Endothelial cell of umbilical vein (primary cell): ENCODE measurements at regions not wholly inside any gene's neighbourhood (a gene's known extent, or its start where the extent isn't known, plus 50 kb on each side); places are given as distances from the start of the nearest gene placed in this dataset.

Experiments used
- BruUV-seq: library from RNA; stranded (reverse); fragments of 400-500 nt; replicated peaks from 2 replicates; lab custom pipeline; 2021; lab: Mats Ljungman, UMichigan
- CTCF ChIA-PET: fragments of 300-600, 350-600 bp; sonication (Branson Sonifier 250); formaldehyde crosslinking; loops from one replicate; lab custom pipeline; 2021; ENCODE audit warnings: antibody characterized with exemption, inconsistent platforms; lab: Charles Lee
- POLR2A ChIA-PET: fragments of 300-600, 350-600 bp; sonication (Branson Sonifier 250); formaldehyde crosslinking; loops from one replicate; lab custom pipeline; 2021; ENCODE audit warnings: antibody characterized with exemption, inconsistent platforms; lab: Charles Lee
- DNase-seq: peaks from one replicate; pipeline ENCODE4 v3.0.0-alpha.2; 2011; ENCODE audit warnings: low read depth, low spot score
- FAIRE-seq: peaks from 2 replicates; lab custom pipeline; 2011; peaks lifted over from hg19 to GRCh38; lab: Jason Lieb, UNC
- H2AFZ ChIP-seq: 2 replicates; pipeline ENCODE4 v1.6.0; 2012; ENCODE audit warnings: low read depth, low read length, control low read depth, inconsistent platforms
- H3K27ac ChIP-seq: 2 replicates; pipeline ENCODE4 v1.5.1; 2011; ENCODE audit warnings: low read depth, mild to moderate bottlenecking, control low read depth, low read length, moderate library complexity; ENCODE audit not compliant: insufficient read depth
- H3K27me3 ChIP-seq, 2 experiments: 2 replicates each; pipeline versions ENCODE4 v1.6.0 to v1.6.1; 2011; ENCODE audit warnings: low read length in 2 of 2, mixed read lengths in 1 of 2; ENCODE audit not compliant: control insufficient read depth in 2 of 2, insufficient read depth in 2 of 2
- H3K36me3 ChIP-seq, 2 experiments: 2 replicates in 1 of 2; 3 replicates in 1 of 2; pipeline ENCODE4 v1.5.1; 2011; ENCODE audit warnings: low read length in 2 of 2, mild to moderate bottlenecking in 1 of 2, moderate library complexity in 1 of 2; ENCODE audit not compliant: control insufficient read depth in 2 of 2, insufficient read depth in 2 of 2; ENCODE audit errors: extremely low read depth in 1 of 2
- H3K4me1 ChIP-seq: 3 replicates; pipeline ENCODE4 v1.5.1; 2011; ENCODE audit warnings: mild to moderate bottlenecking, low read length; ENCODE audit not compliant: control insufficient read depth, insufficient read depth; ENCODE audit errors: extremely low read depth
- H3K4me2 ChIP-seq: 2 replicates; pipeline ENCODE4 v1.6.1; 2011; ENCODE audit warnings: low read length, control low read depth, mixed read lengths; ENCODE audit not compliant: insufficient read depth
- H3K4me3 ChIP-seq, 3 experiments: fragments of 200-600 bp in 1 of 3; sonication (generic), shearing (Covaris generic) in 1 of 3; replicated peaks in 1 of 3; 2 replicates each; pipeline ENCODE4 v1.5.1; 2011 to 2016; ENCODE audit warnings: control low read depth in 3 of 3, low read length in 3 of 3, mild to moderate bottlenecking in 2 of 3, inconsistent platforms in 1 of 3, low read depth in 1 of 3, moderate library complexity in 1 of 3; ENCODE audit not compliant: insufficient read depth in 1 of 3
- H3K79me2 ChIP-seq: 2 replicates; pipeline ENCODE4 v1.6.0; 2012; ENCODE audit warnings: low read length, inconsistent platforms; ENCODE audit not compliant: control insufficient read depth, insufficient read depth
- H3K9ac ChIP-seq: replicated peaks from 2 replicates; pipeline ENCODE3; 2011; ENCODE audit warnings: low read length, control low read depth; ENCODE audit not compliant: insufficient read depth; ENCODE audit errors: extremely low read depth
- H3K9me1 ChIP-seq: replicated peaks from 3 replicates; pipeline ENCODE4 v1.6.0; 2011; ENCODE audit warnings: mild to moderate bottlenecking, low read length; ENCODE audit not compliant: control insufficient read depth, insufficient read depth; ENCODE audit errors: extremely low read depth
- H3K9me3 ChIP-seq: replicated peaks from 2 replicates; pipeline ENCODE4 v1.5.1; 2012; ENCODE audit warnings: low read length, inconsistent platforms; ENCODE audit not compliant: control insufficient read depth, insufficient read depth
- H4K20me1 ChIP-seq: replicated peaks from 2 replicates; pipeline ENCODE3; 2011; ENCODE audit warnings: mild to moderate bottlenecking, low read length; ENCODE audit not compliant: control insufficient read depth, insufficient read depth; ENCODE audit errors: extremely low read depth
- EZH2 ChIP-seq: IDR thresholded peaks from 2 replicates; pipeline ENCODE4 v1.6.1; 2012; ENCODE audit warnings: borderline replicate concordance, low read depth, mild to moderate bottlenecking, moderate library complexity, low read length, inconsistent platforms; ENCODE audit not compliant: severe bottlenecking
- FOS ChIP-seq: IDR thresholded peaks from 2 replicates; pipeline ENCODE4 v1.6.1; 2011; ENCODE audit warnings: mild to moderate bottlenecking, low read length, moderate library complexity, borderline replicate concordance; ENCODE audit not compliant: insufficient read depth
- GATA2 ChIP-seq: IDR thresholded peaks from 2 replicates; pipeline ENCODE4 v1.7.0; 2011; ENCODE audit warnings: low read depth, mild to moderate bottlenecking, moderate library complexity, mixed read lengths, low read length; ENCODE audit not compliant: insufficient read length, insufficient read depth
- JUN ChIP-seq: IDR thresholded peaks from 2 replicates; pipeline ENCODE4 v1.6.1; 2011; ENCODE audit warnings: borderline replicate concordance, low read depth; ENCODE audit not compliant: insufficient read length, insufficient read depth
- MYC ChIP-seq: IDR thresholded peaks from one replicate; pipeline ENCODE4 v1.6.1; 2011; ENCODE audit warnings: mild to moderate bottlenecking, low read depth, low read length
- POLR2A ChIP-seq: IDR thresholded peaks from 2 replicates; pipeline ENCODE4 v1.6.1; 2012; ENCODE audit warnings: low read depth, mild to moderate bottlenecking, control low read depth, low read length
- POLR2AphosphoS5 ChIP-seq: IDR thresholded peaks from 2 replicates; pipeline ENCODE4 v1.6.1; 2012; ENCODE audit warnings: low read depth, mild to moderate bottlenecking, control low read depth, low read length, moderate library complexity; ENCODE audit not compliant: insufficient read depth
- dilution Hi-C: fragments of 300-500 bp; cut with MboI; formaldehyde crosslinking; loops from one replicate; pipeline ENCODE4 v1.15.0; 2019; ENCODE audit warnings: low sequenced_read_pairs; ENCODE audit not compliant: extremely low pct_ligation_motif_present
- intact Hi-C: fragments of 100-400 bp; cut with micrococcal nuclease; formaldehyde crosslinking; loops from one replicate; pipeline ENCODE4 v1.10.0; 2022
- TF ChIP-seq, protein P1 (sequence below), 2 donors: IDR thresholded peaks; 1 replicate in 1 of 2; 2 replicates in 1 of 2; pipeline ENCODE4 v1.5.1; 2011; ENCODE audit warnings: low read length in 2 of 2, mild to moderate bottlenecking in 2 of 2, moderate library complexity in 2 of 2, control low read depth in 1 of 2, inconsistent platforms in 1 of 2, low read depth in 1 of 2; ENCODE audit not compliant: insufficient read depth in 1 of 2; ENCODE audit errors: extremely low read depth in 1 of 2
- TF ChIP-seq, protein P2 (sequence below): IDR thresholded peaks from 2 replicates; pipeline ENCODE4 v1.6.1; 2011; ENCODE audit not compliant: insufficient read depth, insufficient read length

DNA sequence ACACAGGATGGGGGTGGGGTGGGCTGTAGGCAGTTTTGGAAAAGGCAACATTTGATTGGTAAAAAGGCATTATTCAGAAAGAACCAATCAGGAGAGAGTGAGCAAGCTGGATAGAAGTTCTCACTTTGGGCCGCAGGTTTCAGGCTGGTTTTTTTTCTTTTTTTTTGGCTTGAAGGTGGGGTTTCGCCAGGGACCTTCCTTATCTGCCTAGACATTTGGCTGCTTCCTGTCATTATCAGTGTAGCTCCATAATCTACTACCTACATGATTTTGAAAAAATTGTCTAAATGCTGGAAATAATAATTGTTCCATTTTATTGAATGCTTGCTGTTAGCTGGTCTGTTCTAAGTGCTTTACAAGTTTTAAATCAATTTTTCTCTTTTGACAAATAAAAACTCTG, 649.0 kb downstream of the TMTC2 start:
- Histone ChIP-seq H3K36me3 (no peaks in the 10 kb centered on the region), H3K27ac (no peak overlapping the region), H3K4me1 (no peaks in the 10 kb centered on the region), H3K9me1 (no peaks in the 10 kb centered on the region), H2AFZ (no peak overlapping the region), H3K4me3 (no peak overlapping the region), H3K9ac (no peak overlapping the region), H3K4me2 (no peak overlapping the region), H3K9me3 (no peaks in the 10 kb centered on the region), H3K27me3 (no peaks in the 10 kb centered on the region), H4K20me1 (no peaks in the 10 kb centered on the region), H3K79me2 (no peaks in the 10 kb centered on the region)
- ChIA-PET CTCF (no interaction called here), POLR2A (no interaction called here)
- DNase-seq (no peak), FAIRE-seq (no peak)
- TF ChIP-seq MYC (no peak), POLR2AphosphoS5 (no peak), POLR2A (no peak), GATA2 (no peak), EZH2 (no peak), JUN (no peak), FOS (no peak)
- TF ChIP-seq, protein P1, sequence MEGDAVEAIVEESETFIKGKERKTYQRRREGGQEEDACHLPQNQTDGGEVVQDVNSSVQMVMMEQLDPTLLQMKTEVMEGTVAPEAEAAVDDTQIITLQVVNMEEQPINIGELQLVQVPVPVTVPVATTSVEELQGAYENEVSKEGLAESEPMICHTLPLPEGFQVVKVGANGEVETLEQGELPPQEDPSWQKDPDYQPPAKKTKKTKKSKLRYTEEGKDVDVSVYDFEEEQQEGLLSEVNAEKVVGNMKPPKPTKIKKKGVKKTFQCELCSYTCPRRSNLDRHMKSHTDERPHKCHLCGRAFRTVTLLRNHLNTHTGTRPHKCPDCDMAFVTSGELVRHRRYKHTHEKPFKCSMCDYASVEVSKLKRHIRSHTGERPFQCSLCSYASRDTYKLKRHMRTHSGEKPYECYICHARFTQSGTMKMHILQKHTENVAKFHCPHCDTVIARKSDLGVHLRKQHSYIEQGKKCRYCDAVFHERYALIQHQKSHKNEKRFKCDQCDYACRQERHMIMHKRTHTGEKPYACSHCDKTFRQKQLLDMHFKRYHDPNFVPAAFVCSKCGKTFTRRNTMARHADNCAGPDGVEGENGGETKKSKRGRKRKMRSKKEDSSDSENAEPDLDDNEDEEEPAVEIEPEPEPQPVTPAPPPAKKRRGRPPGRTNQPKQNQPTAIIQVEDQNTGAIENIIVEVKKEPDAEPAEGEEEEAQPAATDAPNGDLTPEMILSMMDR (IDR thresholded peaks at IDR 0.05; ENCODE audit: extremely low read depth in 1 of 2, insufficient read depth in 1 of 2, low read depth in 1 of 2, low read length in 2 of 2), result no peak
- TF ChIP-seq, protein P2, sequence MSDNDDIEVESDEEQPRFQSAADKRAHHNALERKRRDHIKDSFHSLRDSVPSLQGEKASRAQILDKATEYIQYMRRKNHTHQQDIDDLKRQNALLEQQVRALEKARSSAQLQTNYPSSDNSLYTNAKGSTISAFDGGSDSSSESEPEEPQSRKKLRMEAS, result no peak
- intact Hi-C loops, result no loop called here
- BruUV-seq, result no TSS peak
- dilution Hi-C loops, result no loop called here
